Ecto neural progenitor cell (in vitro differentiated cells): ENCODE measurements at regions not wholly inside any gene's neighbourhood (a gene's known extent, or its start where the extent isn't known, plus 50 kb on each side); places are given as distances from the start of the nearest gene placed in this dataset.

Experiments
- DNase-seq: peaks from one replicate; pipeline ENCODE4 v3.0.0-alpha.2; 2018; ENCODE audit warnings: low spot score

- DNase-seq = no peak
Observed at GRCh38 chr18:67586101-67586500, 69.6 kb upstream of the DSEL start.

- DNase-seq = no peak
Observed at GRCh38 chr18:67583621-67584020, 67.1 kb upstream of the DSEL start.

GRCh38 chr18:67582488-67582887 is 66.0 kb upstream of the DSEL start:
- no peak for DNase-seq

- no peak for DNase-seq
Observed at GRCh38 chr18:67581178-67581577, 64.7 kb upstream of the DSEL start.

- DNase-seq = no peak
Observed at GRCh38 chr18:67577386-67577785, 60.9 kb upstream of the DSEL start.

GRCh38 chr18:67574749-67575148 is 58.2 kb upstream of the DSEL start:
- DNase-seq = no peak

GRCh38 chr18:67568166-67568565 is 51.6 kb upstream of the DSEL start:
- DNase-seq = no peak
